Activated naive CD4-positive, alpha-beta T cell treated with anti-CD3 and anti-CD28 coated beads for 36 hours (primary cell): ENCODE measurements at regions not wholly inside any gene's neighbourhood (a gene's known extent, or its start where the extent isn't known, plus 50 kb on each side); places are given as distances from the start of the nearest gene placed in this dataset.
"Not testable (repeated sequence)": the region's sequence is repeated elsewhere in the genome, so short reads cannot be mapped to it uniquely, and the experiment has no call there.

Experiments
- CTCF ChIA-PET: fragments of 350-600 bp; sonication (Branson Sonifier 250); formaldehyde crosslinking; loops from one replicate; lab custom pipeline; 2021; ENCODE audit warnings: antibody characterized with exemption; lab: Charles Lee
- DNase-seq: peaks from one replicate; pipeline ENCODE4 v3.0.0-alpha.2; 2020
- H3K27ac Mint-ChIP-seq: one replicate; pipeline ENCODE4 v1.8.0; 2021; ENCODE audit warnings: mild to moderate bottlenecking, mixed read lengths
- H3K27me3 Mint-ChIP-seq: one replicate; pipeline ENCODE4 v1.8.0; 2021; ENCODE audit warnings: low read depth, mixed read lengths
- H3K36me3 Mint-ChIP-seq: one replicate; pipeline ENCODE4 v1.8.0; 2021; ENCODE audit warnings: low read depth, mixed read lengths
- H3K4me1 Mint-ChIP-seq: one replicate; pipeline ENCODE4 v1.8.0; 2021; ENCODE audit warnings: low read depth, mixed read lengths
- H3K4me3 Mint-ChIP-seq: one replicate; pipeline ENCODE4 v1.8.0; 2021; ENCODE audit warnings: mild to moderate bottlenecking, moderate library complexity, mixed read lengths
- H3K9me3 Mint-ChIP-seq: one replicate; pipeline ENCODE4 v1.8.0; 2021; ENCODE audit warnings: mixed read lengths
- intact Hi-C: fragments of 100-400 bp; cut with micrococcal nuclease; formaldehyde crosslinking; loops from one replicate; pipeline ENCODE4 v1.15.1; 2023

GRCh38 chr4:64000241-64000640 is 409.0 kb downstream of the TECRL start:
- DNase-seq, result no peak
- H3K4me1 Mint-ChIP-seq, result no peaks in the 10 kb centered on the region
- no peaks in the 10 kb centered on the region for H3K9me3 Mint-ChIP-seq
- intact Hi-C loops, result no loop called here
- CTCF ChIA-PET, result no interaction called here
- no peak overlapping the region for H3K27ac Mint-ChIP-seq
- no peaks in the 10 kb centered on the region for H3K36me3 Mint-ChIP-seq
- H3K4me3 Mint-ChIP-seq, result no peak overlapping the region
- no peaks in the 10 kb centered on the region for H3K27me3 Mint-ChIP-seq

- CTCF ChIA-PET, result no interaction called here
- intact Hi-C loops, result no loop called here
- Mint-ChIP-seq H3K36me3 (no peaks in the 10 kb centered on the region), H3K9me3 (peaks cover 20% of the 10 kb centered on the region), H3K4me1 (no peaks in the 10 kb centered on the region), H3K4me3 (no peak overlapping the region), H3K27ac (no peak overlapping the region), H3K27me3 (no peaks in the 10 kb centered on the region)
- DNase-seq, result no peak
Measured at GRCh38 chr4:63986253-63986652, 423.0 kb downstream of the TECRL start.

- CTCF ChIA-PET, result no interaction called here
- Mint-ChIP-seq H3K27ac (no peak overlapping the region), H3K4me3 (no peak overlapping the region), H3K4me1 (no peaks in the 10 kb centered on the region), H3K27me3 (no peaks in the 10 kb centered on the region), H3K36me3 (no peaks in the 10 kb centered on the region), H3K9me3 (peaks cover 15% of the 10 kb centered on the region)
- DNase-seq, result no peak
- intact Hi-C loops, result no loop called here
Measured at GRCh38 chr4:63983224-63983623, 426.0 kb downstream of the TECRL start.

GRCh38 chr4:63965875-63966274 is 443.4 kb downstream of the TECRL start:
- Mint-ChIP-seq H3K27ac (no peak overlapping the region), H3K36me3 (no peaks in the 10 kb centered on the region), H3K27me3 (no peaks in the 10 kb centered on the region), H3K4me1 (no peaks in the 10 kb centered on the region), H3K4me3 (no peak overlapping the region), H3K9me3 (peaks cover 9% of the 10 kb centered on the region)
- intact Hi-C loops, result no loop called here
- CTCF ChIA-PET, result interaction anchor here (0.9 kb wide), 1 partner anchor 9 kb away, joined by 3 read pairs; no protein-coding TSS in a partner anchor
- DNase-seq, result no peak

- H3K4me3 Mint-ChIP-seq, DNase-seq, H3K36me3 Mint-ChIP-seq, intact Hi-C loops, CTCF ChIA-PET, H3K9me3 Mint-ChIP-seq, H3K27me3 Mint-ChIP-seq, H3K4me1 Mint-ChIP-seq, H3K27ac Mint-ChIP-seq: not testable (repeated sequence)
Measured at GRCh38 chr4:63942706-63943286, 466.5 kb downstream of the TECRL start.

- Mint-ChIP-seq H3K4me3 (no peak overlapping the region), H3K27me3 (no peaks in the 10 kb centered on the region), H3K4me1 (no peaks in the 10 kb centered on the region), H3K36me3 (no peaks in the 10 kb centered on the region), H3K27ac (no peak overlapping the region), H3K9me3 (peaks cover 5% of the 10 kb centered on the region)
- CTCF ChIA-PET, result interaction anchor here (0.6 kb wide), 1 partner anchor 9 kb away, joined by 3 read pairs; no protein-coding TSS in a partner anchor
- no peak for DNase-seq
- intact Hi-C loops, result no loop called here
Measured at GRCh38 chr4:63937961-63938360, 471.3 kb downstream of the TECRL start.

- CTCF ChIA-PET, result no interaction called here
- Mint-ChIP-seq H3K27me3 (no peaks in the 10 kb centered on the region), H3K27ac (no peak overlapping the region), H3K4me1 (no peaks in the 10 kb centered on the region), H3K9me3 (peaks cover under 1% of the 10 kb centered on the region), H3K36me3 (no peaks in the 10 kb centered on the region), H3K4me3 (no peak overlapping the region)
- DNase-seq, result no peak
- intact Hi-C loops, result no loop called here
Measured at GRCh38 chr4:63922146-63922545, 487.1 kb downstream of the TECRL start.

- Mint-ChIP-seq H3K27me3 (no peaks in the 10 kb centered on the region), H3K4me1 (no peaks in the 10 kb centered on the region), H3K4me3 (no peak overlapping the region), H3K27ac (no peak overlapping the region), H3K9me3 (peaks cover 2% of the 10 kb centered on the region), H3K36me3 (no peaks in the 10 kb centered on the region)
- no peak for DNase-seq
- intact Hi-C loops, result no loop called here
- CTCF ChIA-PET, result no interaction called here
Measured at GRCh38 chr4:63921561-63921960, 487.7 kb downstream of the TECRL start.

GRCh38 chr4:63919636-63920365 is 489.4 kb downstream of the TECRL start:
- no peaks in the 10 kb centered on the region for H3K4me1 Mint-ChIP-seq
- CTCF ChIA-PET, result no interaction called here

GRCh38 chr4:63906660-63907183 is 502.5 kb downstream of the TECRL start:
- Mint-ChIP-seq H3K27me3 (no peaks in the 10 kb centered on the region), H3K4me1 (no peaks in the 10 kb centered on the region), H3K27ac (no peak overlapping the region), H3K36me3 (no peaks in the 10 kb centered on the region), H3K9me3 (peaks cover 8% of the 10 kb centered on the region), H3K4me3 (no peak overlapping the region)
- no peak for DNase-seq
- intact Hi-C loops, result no loop called here
- CTCF ChIA-PET, result no interaction called here

More at GRCh38 chr4:63919636-63920365, 489.4 kb downstream of the TECRL start:
- no peak for DNase-seq
- no peaks in the 10 kb centered on the region for H3K27me3 Mint-ChIP-seq
- no peak overlapping the region for H3K4me3 Mint-ChIP-seq
- intact Hi-C loops, result no loop called here
- H3K36me3 Mint-ChIP-seq, result no peaks in the 10 kb centered on the region
- H3K9me3 Mint-ChIP-seq, result peaks cover 2% of the 10 kb centered on the region
- H3K27ac Mint-ChIP-seq, result no peak overlapping the region

GRCh38 chr4:63904201-63904600 is 505.0 kb downstream of the TECRL start:
- Mint-ChIP-seq H3K9me3 (peaks cover 11% of the 10 kb centered on the region), H3K27me3 (no peaks in the 10 kb centered on the region), H3K4me3 (no peak overlapping the region), H3K4me1 (no peaks in the 10 kb centered on the region), H3K36me3 (no peaks in the 10 kb centered on the region), H3K27ac (no peak overlapping the region)
- intact Hi-C loops, result no loop called here
- no peak for DNase-seq
- CTCF ChIA-PET, result no interaction called here

- DNase-seq, result no peak
- intact Hi-C loops, result no loop called here
- no peaks in the 10 kb centered on the region for H3K36me3 Mint-ChIP-seq
- H3K4me3 Mint-ChIP-seq, result no peak overlapping the region
- peaks cover 14% of the 10 kb centered on the region for H3K9me3 Mint-ChIP-seq
- CTCF ChIA-PET, result no interaction called here
- H3K27ac Mint-ChIP-seq, result no peak overlapping the region
- no peaks in the 10 kb centered on the region for H3K4me1 Mint-ChIP-seq
- H3K27me3 Mint-ChIP-seq, result no peaks in the 10 kb centered on the region
Measured at GRCh38 chr4:63901304-63901703, 507.9 kb downstream of the TECRL start.

- DNase-seq, result no peak
- Mint-ChIP-seq H3K27me3 (no peaks in the 10 kb centered on the region), H3K36me3 (no peaks in the 10 kb centered on the region), H3K4me3 (no peak overlapping the region), H3K27ac (no peak overlapping the region), H3K4me1 (no peaks in the 10 kb centered on the region), H3K9me3 (peaks cover 15% of the 10 kb centered on the region)
- CTCF ChIA-PET, result interaction anchor here (0.6 kb wide), 1 partner anchor 578 kb away, joined by 3 read pairs; no protein-coding TSS in a partner anchor
- intact Hi-C loops, result no loop called here
Measured at GRCh38 chr4:63898961-63899360, 510.3 kb downstream of the TECRL start.
